COLO668 (cell line): ENCODE measurements at regions not wholly inside any gene's neighbourhood (a gene's known extent, or its start where the extent isn't known, plus 50 kb on each side); places are given as distances from the start of the nearest gene placed in this dataset.

ENCODE experiments used
- DNase-seq: peaks from one replicate; lab custom pipeline; 2025; ENCODE audit not compliant: unreplicated experiment; lab: John Stamatoyannopoulos, UW

- DNase-seq = no peak
These were observed 123.2 kb upstream of the LHX1 start for GRCh38 chr17:36813957-36814563.

GRCh38 chr17:36814958-36815357 is 122.3 kb upstream of the LHX1 start:
- DNase-seq = no peak

- no peak for DNase-seq
These were observed 120.9 kb upstream of the LHX1 start for GRCh38 chr17:36816214-36816906.

GRCh38 chr17:36816907-36817288 is 120.4 kb upstream of the LHX1 start:
- DNase-seq = no peak

- no peak for DNase-seq
These were observed 119.7 kb upstream of the LHX1 start for GRCh38 chr17:36817483-36818048.

- DNase-seq = no peak
These were observed 119.0 kb upstream of the LHX1 start for GRCh38 chr17:36818134-36818825.

GRCh38 chr17:36823850-36824677 is 113.2 kb upstream of the LHX1 start:
- no peak for DNase-seq

- DNase-seq = no peak
These were observed 112.6 kb upstream of the LHX1 start for GRCh38 chr17:36824678-36825101.

- no peak for DNase-seq
These were observed 112.2 kb upstream of the LHX1 start for GRCh38 chr17:36825113-36825512.

GRCh38 chr17:36825521-36825920 is 111.8 kb upstream of the LHX1 start:
- no peak for DNase-seq

GRCh38 chr17:36825951-36826350 is 111.3 kb upstream of the LHX1 start:
- DNase-seq = no peak

- DNase-seq = no peak
These were observed 110.2 kb upstream of the LHX1 start for GRCh38 chr17:36827081-36827480.

GRCh38 chr17:36829676-36830075 is 107.6 kb upstream of the LHX1 start:
- DNase-seq = no peak

GRCh38 chr17:36833279-36833678 is 104.0 kb upstream of the LHX1 start:
- DNase-seq = no peak

- no peak for DNase-seq
These were observed 102.2 kb upstream of the LHX1 start for GRCh38 chr17:36835036-36835435.

- DNase-seq = no peak
These were observed 99.9 kb upstream of the LHX1 start for GRCh38 chr17:36837195-36837938.

- DNase-seq = no peak
These were observed 99.4 kb upstream of the LHX1 start for GRCh38 chr17:36837939-36838272.

GRCh38 chr17:36839256-36839655 is 98.0 kb upstream of the LHX1 start:
- DNase-seq = no peak

- DNase-seq = no peak
These were observed 96.5 kb upstream of the LHX1 start for GRCh38 chr17:36840796-36841195.

GRCh38 chr17:36842231-36842819 is 95.0 kb upstream of the LHX1 start:
- DNase-seq = no peak
